Cardiac septum (tissue), 1 donor: ENCODE measurements at regions not wholly inside any gene's neighbourhood (a gene's known extent, or its start where the extent isn't known, plus 50 kb on each side); places are given as distances from the start of the nearest gene placed in this dataset.

ENCODE experiments used
- DNase-seq: peaks from one replicate; pipeline ENCODE4 v3.0.0-alpha.2; 2020; ENCODE audit warnings: low spot score
- intact Hi-C: fragments of 100-400 bp; cut with DNase I; formaldehyde crosslinking; loops from one replicate; pipeline ENCODE4 v1.14.0; 2022
- donor health status: DM: no; HTN: no; CAD: no.

DNA sequence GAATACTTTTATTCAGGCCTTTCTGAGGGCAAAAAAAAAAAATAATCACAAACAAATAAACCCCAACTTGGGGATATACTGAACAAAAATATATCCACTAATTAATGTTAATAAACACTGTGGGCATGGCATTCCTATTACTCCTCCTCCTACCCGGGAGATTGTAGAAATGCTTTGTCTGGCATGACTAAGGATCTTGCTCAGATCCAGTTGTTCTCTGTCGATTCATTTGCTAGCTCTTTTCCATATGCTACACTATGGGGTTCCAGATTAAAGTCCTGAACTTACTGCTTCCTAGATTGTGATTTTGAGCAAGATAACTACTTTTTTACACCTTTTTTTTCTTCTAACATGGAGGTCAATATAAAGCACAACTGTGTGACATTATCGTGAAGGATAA, 102.2 kb upstream of the PRR16 start:
- no peak for DNase-seq
- intact Hi-C loops, result no loop called here

DNA sequence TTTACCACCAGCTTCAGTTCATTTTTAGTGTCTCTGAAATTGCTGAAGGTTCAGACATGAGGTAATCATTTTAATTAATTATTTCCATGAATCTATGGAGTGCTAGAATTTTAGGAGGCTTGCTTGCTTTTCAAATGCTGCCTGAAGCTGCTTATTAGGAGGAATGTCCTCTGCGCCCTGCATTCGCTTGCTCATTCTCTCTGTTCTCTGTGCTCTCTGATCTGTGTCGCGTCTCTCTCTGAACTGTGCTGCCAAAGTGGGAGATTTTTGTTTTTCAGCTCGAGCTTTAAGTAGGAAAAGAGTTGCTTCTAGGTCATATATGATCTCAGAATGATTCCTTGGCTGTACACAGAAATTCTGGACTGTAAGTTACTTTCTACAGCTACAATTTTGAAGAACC, 101.7 kb upstream of the PRR16 start:
- intact Hi-C loops, result no loop called here
- DNase-seq, result no peak

DNA sequence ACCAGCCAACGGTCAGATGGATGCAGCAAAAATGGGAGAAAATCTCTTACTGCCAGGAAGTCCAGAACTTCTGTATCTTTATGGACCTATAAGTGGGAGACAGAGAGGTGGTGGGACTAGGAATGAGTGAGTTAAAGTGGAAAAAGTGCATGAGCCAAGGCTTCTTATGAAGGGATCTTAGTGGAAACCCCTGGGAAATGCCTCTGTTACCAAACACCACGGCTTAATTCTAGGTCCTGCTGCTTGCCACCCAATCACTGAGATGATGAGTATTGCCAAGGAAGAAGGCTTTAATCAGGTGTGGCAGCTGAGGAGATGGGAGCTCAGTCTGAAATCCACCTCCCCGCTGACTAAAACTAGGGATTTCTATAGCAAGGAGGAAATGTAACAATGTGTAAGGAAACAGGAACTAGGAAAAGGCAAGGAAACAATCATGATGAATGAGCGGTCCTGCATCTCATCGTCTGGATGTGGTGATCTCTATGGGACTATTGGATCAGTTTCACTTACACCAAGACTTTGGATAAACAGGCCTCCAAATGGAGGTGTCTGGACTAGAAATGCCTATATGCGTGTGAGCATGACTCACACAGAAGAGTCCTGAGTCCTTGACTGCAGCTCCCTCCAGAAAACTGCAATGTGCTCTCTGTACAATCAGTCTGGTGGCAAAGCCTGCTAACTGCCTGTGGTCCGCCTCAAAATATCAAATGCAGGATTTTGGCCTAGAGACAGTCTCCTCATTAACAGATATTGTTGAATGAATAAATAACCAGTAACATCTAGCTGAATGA, 98.2 kb upstream of the PRR16 start:
- DNase-seq, result no peak
- intact Hi-C loops, result no loop called here

DNA sequence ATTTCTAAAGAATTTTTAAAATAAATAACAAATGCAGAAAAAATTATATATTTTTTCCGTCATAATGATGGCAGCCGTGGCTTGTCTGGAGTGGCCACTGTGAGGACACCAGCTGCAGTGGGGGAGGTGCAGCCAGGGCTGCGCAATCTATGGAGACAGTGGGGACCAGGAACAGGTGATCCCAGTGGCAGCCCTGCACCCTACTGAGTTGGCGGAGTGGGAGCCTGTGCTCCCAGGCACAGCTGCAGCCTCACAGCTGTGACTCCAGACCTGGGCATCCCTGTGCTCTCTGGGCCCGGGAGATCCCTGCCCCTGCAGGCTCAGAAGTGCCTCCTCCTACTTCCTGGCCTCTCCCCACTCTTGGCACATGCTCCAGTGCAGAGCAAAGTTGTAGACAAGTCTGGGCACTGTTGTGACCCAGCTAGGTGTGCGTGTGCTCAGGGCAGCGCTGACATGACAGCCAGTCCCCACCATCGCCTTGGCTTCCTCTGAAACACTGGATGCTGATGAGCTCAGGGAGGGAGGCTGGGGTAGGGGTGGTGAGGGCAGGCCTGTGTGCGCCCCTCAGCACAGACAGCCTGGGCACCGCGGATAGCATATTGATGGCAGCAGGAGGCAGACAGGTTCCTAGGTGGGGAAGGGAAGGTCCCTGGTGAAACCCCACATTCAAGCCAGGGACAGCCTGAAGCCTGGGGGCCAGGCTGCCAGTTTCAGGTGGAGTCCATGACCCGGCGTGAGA, 96.0 kb upstream of the PRR16 start:
- DNase-seq, result no peak
- intact Hi-C loops, result no loop called here

DNA sequence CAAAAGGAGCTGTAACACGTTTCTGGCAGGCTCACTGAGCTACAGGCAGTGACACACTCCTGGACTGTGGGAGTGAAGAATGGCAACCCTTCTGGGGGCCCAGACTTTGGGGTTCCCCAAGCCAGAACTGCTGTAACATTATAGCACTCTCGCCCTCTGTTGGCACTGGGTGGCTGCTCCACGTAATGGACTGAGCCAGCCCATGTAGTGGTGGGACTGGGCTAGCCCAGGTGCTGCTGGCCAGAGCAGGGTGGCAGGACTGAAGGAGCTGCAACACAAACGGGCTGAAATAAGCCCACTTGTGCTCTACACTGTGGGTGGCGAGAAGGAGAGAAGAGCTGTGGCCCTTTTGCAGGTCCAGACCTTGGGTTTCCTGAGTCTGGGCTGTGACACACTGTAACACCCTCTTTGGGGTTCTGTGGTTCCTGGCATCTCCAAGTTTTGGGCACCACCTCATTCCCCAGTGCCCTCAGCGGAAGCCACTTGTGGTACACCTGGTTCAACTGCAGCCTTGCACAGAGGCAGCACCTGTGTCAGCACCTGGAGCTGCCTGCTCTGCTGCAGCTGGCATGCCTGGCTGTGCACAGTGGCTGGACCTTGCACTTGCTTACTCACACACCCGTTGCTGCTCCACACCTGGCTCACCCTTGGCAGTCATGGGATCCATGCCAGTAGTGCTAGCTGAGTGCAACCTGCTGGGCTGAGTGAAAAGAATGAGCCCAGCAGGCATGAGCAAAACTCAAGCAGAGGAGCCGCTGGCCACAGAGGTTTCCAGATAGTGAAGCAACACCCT, 95.0 kb upstream of the PRR16 start:
- no peak for DNase-seq

DNA sequence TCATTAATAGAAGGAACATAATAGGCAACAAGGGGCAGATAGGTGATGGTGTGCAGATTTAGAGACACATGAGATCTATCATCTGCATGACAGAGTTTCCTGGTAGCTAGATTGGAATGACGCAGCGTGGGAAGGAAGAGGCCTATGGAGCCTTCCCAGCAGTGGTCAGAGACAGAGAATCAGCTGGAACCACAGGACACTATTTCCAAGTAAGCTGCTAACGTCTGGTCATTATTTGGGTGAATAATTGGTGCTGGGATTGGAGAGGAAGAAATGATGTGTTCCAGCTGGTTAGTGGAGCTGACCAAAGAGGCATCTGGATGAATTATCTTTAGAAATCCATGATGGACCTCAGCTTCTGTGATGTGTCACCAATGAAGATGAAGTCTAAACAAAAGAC, 91.2 kb upstream of the PRR16 start:
- intact Hi-C loops, result loop anchor here (2.0 kb wide), 1 partner anchor 16 kb away; no protein-coding TSS in a partner anchor
- no peak for DNase-seq

More for the DNA sequence above, 95.0 kb upstream of the PRR16 start:
- intact Hi-C loops, result no loop called here

DNA sequence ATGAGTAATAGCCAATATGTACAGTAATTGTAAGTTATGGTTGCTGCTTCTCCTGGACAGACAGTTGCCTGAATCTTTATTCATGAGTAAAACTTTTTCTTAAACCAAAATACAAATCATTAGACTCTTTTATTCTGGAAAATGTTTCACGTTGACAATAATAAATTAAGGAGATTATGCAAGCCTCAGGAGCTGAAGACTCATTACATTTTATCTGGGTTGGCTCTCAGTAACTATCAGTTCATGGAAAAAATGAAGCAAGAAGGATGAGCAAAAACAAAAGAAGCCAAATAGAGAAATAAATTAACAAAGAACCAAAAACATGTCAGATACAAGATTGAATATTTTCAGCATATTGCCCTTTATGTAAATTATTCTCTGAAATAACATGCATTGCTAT, 88.9 kb upstream of the PRR16 start:
- intact Hi-C loops, result no loop called here

DNA sequence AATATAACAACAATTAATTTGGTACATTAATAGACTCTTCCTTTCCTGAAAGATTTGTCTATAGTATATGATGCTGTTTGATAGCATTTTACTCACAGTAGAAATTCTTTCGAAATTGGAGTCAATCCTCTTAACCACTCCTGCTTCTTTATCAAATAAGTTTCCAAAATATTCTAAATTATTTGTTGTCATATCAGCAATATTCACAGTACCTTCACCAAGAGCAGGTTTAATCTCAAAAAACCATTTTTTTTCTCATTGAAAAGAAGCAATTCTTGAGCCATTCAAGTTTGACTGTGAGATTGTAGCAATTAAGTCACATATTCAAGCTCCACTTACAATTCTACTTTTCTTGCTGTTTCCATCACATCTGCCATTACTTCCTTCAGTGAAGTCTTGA, 83.5 kb upstream of the PRR16 start:
- intact Hi-C loops, result no loop called here

More for the DNA sequence above, 88.9 kb upstream of the PRR16 start:
- no peak for DNase-seq

DNA sequence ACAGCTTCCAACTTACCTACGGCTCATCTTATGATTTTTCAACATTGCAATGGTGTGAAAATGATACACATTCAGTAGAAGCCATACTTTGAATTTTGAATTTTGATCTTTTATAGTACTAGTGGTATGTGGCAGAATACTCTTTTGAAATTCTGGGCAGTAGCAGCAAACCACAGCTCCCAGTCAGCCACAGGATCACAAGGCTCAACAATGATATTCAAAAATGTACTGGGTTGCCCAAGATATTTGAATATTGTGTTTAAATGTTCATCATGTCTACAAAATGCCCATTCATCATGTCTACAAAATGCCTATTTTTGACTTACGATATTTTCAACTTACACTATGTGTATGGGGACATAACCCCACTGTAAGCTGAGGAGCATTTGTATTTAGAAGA, 81.3 kb upstream of the PRR16 start:
- DNase-seq, result no peak
- intact Hi-C loops, result no loop called here

More for the DNA sequence above, 83.5 kb upstream of the PRR16 start:
- no peak for DNase-seq

DNA sequence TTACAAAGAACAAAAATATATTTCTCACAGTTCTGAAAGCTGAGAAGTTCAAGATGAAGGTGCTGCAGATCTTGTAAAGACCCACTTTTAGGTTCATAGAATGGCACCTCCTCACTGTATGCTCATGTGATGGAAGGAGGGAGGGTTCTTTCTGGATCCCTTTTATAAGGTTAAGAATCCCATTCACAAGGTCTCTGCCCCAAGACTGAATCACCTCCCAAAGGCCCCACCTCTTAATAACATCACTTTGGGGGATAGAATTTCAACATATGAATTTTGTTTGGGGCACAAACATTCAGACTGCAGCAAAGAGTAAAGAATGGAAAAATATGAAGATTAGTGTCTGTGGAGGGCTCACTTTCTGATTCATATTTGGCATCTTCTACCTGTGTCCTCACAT, 77.1 kb upstream of the PRR16 start:
- no peak for DNase-seq
- intact Hi-C loops, result loop anchor here (5.0 kb wide), 1 partner anchor 245 kb away; no protein-coding TSS in a partner anchor

DNA sequence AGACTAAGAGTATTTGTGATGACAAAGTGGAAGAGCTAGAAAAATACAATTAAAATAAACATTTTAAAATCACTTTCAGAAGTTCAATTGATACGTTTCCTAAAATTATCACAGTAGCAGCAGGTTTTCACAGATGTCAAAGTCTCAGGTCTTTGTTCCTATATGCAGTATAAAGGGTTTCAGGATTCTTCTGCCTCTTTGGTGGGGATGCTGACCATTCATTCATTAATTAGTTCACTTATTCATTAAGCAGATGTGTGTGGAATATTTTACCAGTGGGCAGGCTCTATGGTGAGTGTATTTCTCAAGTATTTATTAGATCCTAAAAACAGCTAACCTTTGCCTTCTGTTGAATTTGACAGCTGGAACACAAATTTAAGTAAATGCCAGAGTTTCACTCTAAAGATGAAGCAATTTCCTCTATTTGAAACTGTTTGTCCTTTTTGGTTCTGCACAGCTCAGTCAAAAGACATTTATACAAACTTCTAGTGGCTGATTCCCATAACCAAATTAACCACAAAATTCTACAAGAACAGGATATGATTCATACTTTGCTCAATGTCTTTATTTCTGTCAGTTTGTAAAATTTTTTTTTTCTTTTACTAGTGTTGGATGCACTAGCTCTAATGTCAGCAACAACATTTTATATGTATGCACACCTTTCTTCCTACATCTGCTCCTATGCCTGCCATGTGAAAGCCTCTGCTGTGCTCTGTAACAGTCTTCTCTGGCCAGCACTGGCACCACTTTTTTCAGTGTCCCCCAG, 75.9 kb upstream of the PRR16 start:
- no peak for DNase-seq
- intact Hi-C loops, result loop anchor here (2.0 to 5.0 kb wide), 2 partner anchors 15 to 246 kb away; no protein-coding TSS in a partner anchor

DNA sequence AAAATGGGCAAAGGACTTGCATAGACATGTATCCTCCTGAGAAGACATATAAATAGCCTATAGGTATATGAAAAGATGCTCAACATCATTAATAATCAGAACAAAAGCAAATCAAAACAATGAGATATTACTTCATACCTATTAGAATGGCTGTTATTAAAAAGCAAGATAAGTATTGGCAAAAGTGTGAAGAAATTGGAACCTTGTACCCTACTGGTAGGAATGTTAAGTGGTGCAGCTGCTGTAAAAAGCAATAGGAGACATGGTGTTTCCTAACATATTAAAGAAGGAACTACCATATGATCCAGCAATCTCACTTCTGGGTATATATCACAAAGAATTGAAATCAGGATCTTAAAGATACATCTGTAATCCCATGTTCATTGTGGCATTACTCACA, 69.8 kb upstream of the PRR16 start:
- intact Hi-C loops, result no loop called here
- DNase-seq, result no peak

DNA sequence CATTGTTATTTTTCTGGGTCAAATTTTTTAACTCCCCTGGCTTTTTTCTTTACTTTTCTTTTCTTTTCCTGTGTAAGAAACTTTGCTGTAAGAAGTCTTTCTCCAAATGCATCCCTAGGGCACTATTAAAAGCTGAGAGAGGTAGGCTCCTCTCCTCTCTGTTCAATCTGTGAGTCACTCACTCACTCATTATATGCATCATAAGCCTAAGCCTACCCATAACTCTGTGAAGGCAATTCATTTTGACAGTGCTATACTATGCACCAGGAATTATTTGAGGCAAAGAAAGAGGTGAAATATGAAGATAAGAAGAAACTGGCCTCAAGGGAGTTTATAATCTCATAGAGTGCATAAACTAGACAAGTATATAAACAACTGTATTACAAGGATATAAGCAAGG, 67.9 kb upstream of the PRR16 start:
- no peak for DNase-seq

DNA sequence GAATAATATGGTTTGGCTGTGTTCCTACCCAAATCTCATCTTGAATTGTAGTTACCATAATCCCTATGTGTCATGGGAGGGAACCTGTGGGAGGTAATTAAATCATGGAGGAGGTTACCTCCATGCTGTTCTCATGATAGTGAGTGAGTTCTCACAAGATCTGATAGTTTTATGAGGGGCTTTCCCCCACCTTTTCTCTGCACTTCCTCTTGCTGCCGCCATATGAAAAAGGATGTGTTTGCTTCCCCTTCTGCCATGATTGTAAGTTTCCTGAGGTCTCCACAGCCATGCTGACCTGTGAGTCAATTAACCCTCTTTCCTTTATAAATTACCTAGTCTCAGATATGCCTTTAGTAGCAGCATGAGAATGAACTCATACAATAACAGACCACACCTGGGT, 63.7 kb upstream of the PRR16 start:
- intact Hi-C loops, result no loop called here

More for the DNA sequence above, 67.9 kb upstream of the PRR16 start:
- intact Hi-C loops, result no loop called here

DNA sequence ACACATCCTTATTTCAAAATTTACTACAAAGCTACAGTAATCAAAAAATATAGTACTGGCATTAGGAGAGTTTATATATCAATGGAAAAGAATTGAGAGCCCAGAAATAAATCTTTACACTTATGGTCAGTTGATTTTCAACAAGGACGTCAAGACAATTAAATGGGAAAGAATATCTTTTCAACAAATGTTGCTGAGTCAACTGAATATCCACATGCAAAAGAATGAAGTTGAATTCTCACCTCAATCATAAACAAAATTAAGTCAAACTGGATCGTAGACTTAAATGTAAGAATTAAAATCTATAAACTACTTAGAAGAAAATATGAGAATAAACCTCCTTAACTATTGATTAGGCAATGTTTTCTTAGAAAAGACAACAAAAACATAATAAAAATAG, 61.5 kb upstream of the PRR16 start:
- DNase-seq, result no peak
- intact Hi-C loops, result no loop called here

More for the DNA sequence above, 63.7 kb upstream of the PRR16 start:
- no peak for DNase-seq

DNA sequence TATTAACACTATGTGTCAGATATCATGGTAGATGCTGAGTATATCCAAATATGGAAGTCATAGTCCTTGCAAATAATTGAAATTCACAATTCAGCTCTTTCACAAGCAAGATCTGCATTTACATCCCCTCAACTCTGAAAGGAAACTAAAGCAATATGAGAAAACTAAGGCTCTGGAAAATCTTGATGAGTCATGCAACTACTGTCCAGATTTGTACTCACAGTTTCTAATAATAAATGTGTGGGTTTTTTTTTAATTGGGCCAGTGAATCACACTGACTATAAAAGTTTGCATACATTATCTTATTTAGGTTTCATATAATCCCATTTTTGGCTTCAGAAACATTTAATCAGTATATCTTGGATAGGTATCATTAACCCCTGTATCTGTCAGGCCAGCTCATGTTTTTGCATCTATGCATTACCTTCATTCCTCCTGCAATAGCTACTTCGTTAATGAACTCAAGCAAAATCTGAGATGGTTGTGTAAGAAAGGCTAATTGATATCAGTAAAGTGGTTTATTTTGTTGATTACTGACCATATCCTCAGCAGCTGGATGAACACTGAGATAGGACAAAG, 58.7 kb upstream of the PRR16 start:
- intact Hi-C loops, result no loop called here
- DNase-seq, result no peak

DNA sequence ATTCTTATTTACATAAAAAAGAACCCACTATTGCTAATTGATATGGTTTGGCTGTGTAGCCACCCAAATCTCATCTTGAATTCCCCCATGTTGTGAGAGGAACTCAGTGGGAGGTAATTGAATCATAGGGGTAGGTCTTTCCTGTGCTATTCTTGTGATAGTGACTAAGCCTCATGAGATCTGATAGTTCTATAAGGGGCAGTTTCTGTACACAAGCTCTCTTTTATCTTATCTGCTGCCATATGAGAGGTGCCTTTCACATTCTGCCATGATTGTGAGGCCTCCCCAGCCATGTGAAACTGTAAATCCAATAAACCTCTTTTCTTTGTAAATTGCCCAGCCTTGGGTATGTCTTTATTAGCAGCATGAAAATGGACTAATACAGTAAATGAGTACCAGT, 58.2 kb upstream of the PRR16 start:
- intact Hi-C loops, result no loop called here
- DNase-seq, result no peak

DNA sequence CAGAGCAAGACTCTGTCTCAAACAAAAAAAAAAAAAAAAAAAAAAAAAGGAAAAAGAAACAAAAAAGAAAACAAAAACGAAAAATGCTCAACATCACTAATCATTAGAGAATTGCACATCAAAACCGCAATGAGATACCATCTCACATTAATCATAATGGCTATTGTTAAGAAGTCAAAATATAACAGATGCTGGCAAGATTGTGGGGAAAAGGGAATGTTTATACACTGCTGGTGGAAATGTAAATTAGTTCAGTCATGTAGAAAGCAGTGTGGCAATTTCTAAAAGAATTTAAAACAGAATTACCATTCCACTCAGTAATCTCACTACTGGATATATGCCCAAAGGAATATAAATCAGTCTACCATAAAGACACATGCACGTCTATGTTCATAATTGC, 50.4 kb upstream of the PRR16 start:
- no peak for DNase-seq
- intact Hi-C loops, result no loop called here
